PFSK-1 (cell line): ENCODE measurements at regions not wholly inside any gene's neighbourhood (a gene's known extent, or its start where the extent isn't known, plus 50 kb on each side); places are given as distances from the start of the nearest gene placed in this dataset.

Source experiments
- FOXP2 ChIP-seq: optimal IDR thresholded peaks from 2 replicates; pipeline ENCODE3; 2011; ENCODE audit warnings: borderline replicate concordance, control low read depth, inconsistent platforms; ENCODE audit not compliant: insufficient read depth; ENCODE audit errors: extremely low read length, extremely low read depth
- POLR2AphosphoS5 ChIP-seq: IDR thresholded peaks from 2 replicates; pipeline ENCODE4 v1.6.1; 2012; ENCODE audit warnings: low read depth, mild to moderate bottlenecking, control low read depth, low read length, moderate library complexity
- REST ChIP-seq, 2 experiments: IDR thresholded peaks; 2 replicates each; pipeline versions ENCODE4 v1.6.1 to v1.8.0; 2011 to 2012; ENCODE audit warnings: low read depth in 2 of 2, low read length in 2 of 2, control low read depth in 1 of 2, inconsistent platforms in 1 of 2, mild to moderate bottlenecking in 1 of 2, moderate library complexity in 1 of 2; ENCODE audit not compliant: insufficient read depth in 1 of 2
- SIN3A ChIP-seq: IDR thresholded peaks from 2 replicates; pipeline ENCODE4 v1.6.1; 2012; ENCODE audit warnings: mild to moderate bottlenecking, low read length, moderate library complexity, borderline replicate concordance; ENCODE audit not compliant: insufficient read depth

- TF ChIP-seq SIN3A (no peak), REST (IDR thresholded peaks at IDR 0.05; ENCODE audit: insufficient read depth in 1 of 2, low read depth in 2 of 2, low read length in 2 of 2) (no peak), FOXP2 (no peak), POLR2AphosphoS5 (no peak)
Measured at GRCh38 chr12:92416385-92416812, 270.8 kb upstream of the BTG1 start.
